ENCODE measurements at regions not wholly inside any gene's neighbourhood (a gene's known extent, or its start where the extent isn't known, plus 50 kb on each side); places are given as distances from the start of the nearest gene placed in this dataset.

DNA sequence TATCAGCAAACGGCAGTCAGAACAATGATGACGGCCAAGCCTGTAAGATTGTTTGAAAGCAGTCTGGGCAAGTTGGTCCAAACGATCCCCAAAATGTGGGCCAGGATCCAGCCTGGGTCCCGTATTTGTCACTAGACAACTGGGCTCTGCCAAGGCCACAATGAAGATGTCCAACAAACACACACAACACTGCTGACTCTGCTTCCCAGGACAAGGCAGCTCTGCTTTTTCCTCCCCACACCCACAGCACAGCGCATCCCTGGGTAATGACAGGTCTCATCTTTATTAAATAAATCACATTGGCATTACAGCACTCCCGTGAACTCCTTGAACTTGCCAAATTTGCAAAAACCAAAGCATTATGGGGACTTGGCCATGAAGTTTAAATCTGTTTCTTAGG, 424.1 kb upstream of the ACTBL2 start:
- no peak overlapping the region for H3K27ac ChIP-seq (ENCODE audit: low read depth in 2 of 2, low read length in 1 of 2)
- CTCF ChIA-PET = interaction anchor here (1.3 kb wide), 1 partner anchor 12 kb away, joined by 3 read pairs; no protein-coding TSS in a partner anchor
- no peaks in the 10 kb centered on the region; a peak in 1 of 4 replicates for H3K4me1 ChIP-seq (ENCODE audit: control insufficient read depth in 1 of 2, insufficient read depth in 2 of 2, low read depth in 1 of 2, low read length in 1 of 2)
- no peak overlapping the region for H3K4me3 ChIP-seq (ENCODE audit: low read depth in 2 of 2, low read length in 1 of 2)
- no peaks in the 10 kb centered on the region for H3K79me2 ChIP-seq (ENCODE audit: insufficient read depth)
- no peaks in the 10 kb centered on the region for H3K9me3 ChIP-seq
- DNase-seq = no peak
- H4K20me1 ChIP-seq (ENCODE audit: insufficient read depth) = no peaks in the 10 kb centered on the region
- WGBS (ENCODE audit: low lambda C conversion rate) = 92% methylated on average over 6 of the region's 6 CpGs
- no peaks in the 10 kb centered on the region for H3K27me3 ChIP-seq (ENCODE audit: insufficient read depth)
- H3K4me2 ChIP-seq = no peak overlapping the region
- H3K36me3 ChIP-seq (replicated peaks in 1 of 2; ENCODE audit: control insufficient read depth in 1 of 2, insufficient read depth in 2 of 2, low read length in 1 of 2) = no peaks in the 10 kb centered on the region
- TF ChIP-seq TAF1 (IDR thresholded peaks at IDR 0.05; ENCODE audit: borderline replicate concordance, low read depth, low read length) (no peak), SIN3A (IDR thresholded peaks at IDR 0.05; ENCODE audit: borderline replicate concordance, low read depth, low read length) (no peak)
- TF ChIP-seq, protein P1, sequence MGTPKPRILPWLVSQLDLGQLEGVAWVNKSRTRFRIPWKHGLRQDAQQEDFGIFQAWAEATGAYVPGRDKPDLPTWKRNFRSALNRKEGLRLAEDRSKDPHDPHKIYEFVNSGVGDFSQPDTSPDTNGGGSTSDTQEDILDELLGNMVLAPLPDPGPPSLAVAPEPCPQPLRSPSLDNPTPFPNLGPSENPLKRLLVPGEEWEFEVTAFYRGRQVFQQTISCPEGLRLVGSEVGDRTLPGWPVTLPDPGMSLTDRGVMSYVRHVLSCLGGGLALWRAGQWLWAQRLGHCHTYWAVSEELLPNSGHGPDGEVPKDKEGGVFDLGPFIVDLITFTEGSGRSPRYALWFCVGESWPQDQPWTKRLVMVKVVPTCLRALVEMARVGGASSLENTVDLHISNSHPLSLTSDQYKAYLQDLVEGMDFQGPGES (IDR thresholded peaks at IDR 0.05; ENCODE audit: low read depth, low read length) = no peak
- TF ChIP-seq, protein P2, sequence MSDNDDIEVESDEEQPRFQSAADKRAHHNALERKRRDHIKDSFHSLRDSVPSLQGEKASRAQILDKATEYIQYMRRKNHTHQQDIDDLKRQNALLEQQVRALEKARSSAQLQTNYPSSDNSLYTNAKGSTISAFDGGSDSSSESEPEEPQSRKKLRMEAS (IDR thresholded peaks at IDR 0.05; ENCODE audit: low read depth) = no peak
- TF ChIP-seq, protein P3, sequence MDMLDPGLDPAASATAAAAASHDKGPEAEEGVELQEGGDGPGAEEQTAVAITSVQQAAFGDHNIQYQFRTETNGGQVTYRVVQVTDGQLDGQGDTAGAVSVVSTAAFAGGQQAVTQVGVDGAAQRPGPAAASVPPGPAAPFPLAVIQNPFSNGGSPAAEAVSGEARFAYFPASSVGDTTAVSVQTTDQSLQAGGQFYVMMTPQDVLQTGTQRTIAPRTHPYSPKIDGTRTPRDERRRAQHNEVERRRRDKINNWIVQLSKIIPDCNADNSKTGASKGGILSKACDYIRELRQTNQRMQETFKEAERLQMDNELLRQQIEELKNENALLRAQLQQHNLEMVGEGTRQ (IDR thresholded peaks at IDR 0.05; ENCODE audit: borderline replicate concordance, low read depth, low read length) = no peak
- no peak overlapping the region for H3K9ac ChIP-seq
- H3F3A ChIP-seq (replicated peaks; ENCODE audit: insufficient read depth) = no peaks in the 10 kb centered on the region
- POLR2A ChIA-PET = no interaction called here
- H3K9me2 ChIP-seq = no peaks in the 10 kb centered on the region
- no peak overlapping the region for H2AFZ ChIP-seq (ENCODE audit: low read depth)

DNA sequence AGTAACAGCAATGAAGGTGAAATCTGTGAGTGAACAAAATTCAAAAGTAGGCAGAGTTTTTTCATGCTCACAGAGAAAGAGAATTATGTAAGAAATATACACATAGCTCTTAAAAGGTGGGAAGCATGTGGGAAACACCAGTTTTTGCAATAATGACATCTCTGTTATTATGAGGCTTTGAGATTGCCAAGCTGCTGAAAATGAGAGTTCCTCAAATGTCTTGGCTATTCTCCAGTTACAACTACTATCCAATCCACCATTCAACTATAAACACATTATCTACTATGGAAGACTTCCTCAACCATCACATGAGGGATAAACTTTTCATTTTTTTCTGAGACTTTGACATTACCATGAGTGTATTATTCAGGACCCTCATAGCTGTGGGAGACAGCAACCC, 420.8 kb upstream of the ACTBL2 start:
- Histone ChIP-seq H3K4me2 (no peak overlapping the region), H3K4me3 (ENCODE audit: low read depth in 2 of 2, low read length in 1 of 2) (no peak overlapping the region), H3K9me2 (no peaks in the 10 kb centered on the region), H3K9ac (no peak overlapping the region), H3K79me2 (ENCODE audit: insufficient read depth) (no peaks in the 10 kb centered on the region), H3K36me3 (replicated peaks in 1 of 2; ENCODE audit: control insufficient read depth in 1 of 2, insufficient read depth in 2 of 2, low read length in 1 of 2) (no peaks in the 10 kb centered on the region), H4K20me1 (ENCODE audit: insufficient read depth) (no peaks in the 10 kb centered on the region), H3F3A (replicated peaks; ENCODE audit: insufficient read depth) (no peaks in the 10 kb centered on the region), H2AFZ (ENCODE audit: low read depth) (no peak overlapping the region), H3K27me3 (ENCODE audit: insufficient read depth) (no peaks in the 10 kb centered on the region), H3K9me3 (no peaks in the 10 kb centered on the region), H3K4me1 (ENCODE audit: control insufficient read depth in 1 of 2, insufficient read depth in 2 of 2, low read depth in 1 of 2, low read length in 1 of 2) (peaks cover 0 to 3% of the 10 kb centered on the region in 2 experiments; a peak in 2 of 4 replicates), H3K27ac (ENCODE audit: low read depth in 2 of 2, low read length in 1 of 2) (no peak overlapping the region)
- no peak for DNase-seq
- POLR2A ChIA-PET = no interaction called here
- CTCF ChIA-PET = interaction anchor here (1.0 to 2.2 kb wide), 2 partner anchors 16 to 125 kb away, joined by 3 to 9 read pairs; no protein-coding TSS in a partner anchor
- TF ChIP-seq, protein P3 (IDR thresholded peaks at IDR 0.05; ENCODE audit: borderline replicate concordance, low read depth, low read length) = no peak
- TF ChIP-seq, protein P4, sequence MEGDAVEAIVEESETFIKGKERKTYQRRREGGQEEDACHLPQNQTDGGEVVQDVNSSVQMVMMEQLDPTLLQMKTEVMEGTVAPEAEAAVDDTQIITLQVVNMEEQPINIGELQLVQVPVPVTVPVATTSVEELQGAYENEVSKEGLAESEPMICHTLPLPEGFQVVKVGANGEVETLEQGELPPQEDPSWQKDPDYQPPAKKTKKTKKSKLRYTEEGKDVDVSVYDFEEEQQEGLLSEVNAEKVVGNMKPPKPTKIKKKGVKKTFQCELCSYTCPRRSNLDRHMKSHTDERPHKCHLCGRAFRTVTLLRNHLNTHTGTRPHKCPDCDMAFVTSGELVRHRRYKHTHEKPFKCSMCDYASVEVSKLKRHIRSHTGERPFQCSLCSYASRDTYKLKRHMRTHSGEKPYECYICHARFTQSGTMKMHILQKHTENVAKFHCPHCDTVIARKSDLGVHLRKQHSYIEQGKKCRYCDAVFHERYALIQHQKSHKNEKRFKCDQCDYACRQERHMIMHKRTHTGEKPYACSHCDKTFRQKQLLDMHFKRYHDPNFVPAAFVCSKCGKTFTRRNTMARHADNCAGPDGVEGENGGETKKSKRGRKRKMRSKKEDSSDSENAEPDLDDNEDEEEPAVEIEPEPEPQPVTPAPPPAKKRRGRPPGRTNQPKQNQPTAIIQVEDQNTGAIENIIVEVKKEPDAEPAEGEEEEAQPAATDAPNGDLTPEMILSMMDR (IDR thresholded peaks at IDR 0.05) = no peak
- no peak for TF ChIP-seq EZH2phosphoT487 (IDR thresholded peaks at IDR 0.05; ENCODE audit: borderline replicate concordance, low read depth)
